Liver (tissue), 8 donors: ENCODE measurements at regions not wholly inside any gene's neighbourhood (a gene's known extent, or its start where the extent isn't known, plus 50 kb on each side); places are given as distances from the start of the nearest gene placed in this dataset.

Source experiments
- DNase-seq: peaks from one replicate; pipeline ENCODE4 v3.0.0-alpha.2; 2017; ENCODE audit warnings: low spot score
- H3K27ac ChIP-seq, 2 donors: one replicate each; pipeline ENCODE4 v1.7.0; 2013; ENCODE audit warnings: inconsistent platforms in 2 of 2, low read length in 2 of 2, control low read depth in 1 of 2, low read depth in 1 of 2, mild to moderate bottlenecking in 1 of 2
- H3K27me3 ChIP-seq, 4 donors: one replicate each; pipeline versions ENCODE4 v1.6.1 to v1.7.0; 2013; ENCODE audit warnings: low read length in 3 of 4, inconsistent platforms in 1 of 4, mild to moderate bottlenecking in 1 of 4, moderate library complexity in 1 of 4; ENCODE audit not compliant: control insufficient read depth in 4 of 4, insufficient read depth in 4 of 4
- H3K36me3 ChIP-seq, 4 donors: one replicate each; pipeline versions ENCODE4 v1.6.1 to v1.7.0; 2013; ENCODE audit warnings: low read length in 3 of 4, mild to moderate bottlenecking in 3 of 4, low read depth in 1 of 4, moderate library complexity in 1 of 4; ENCODE audit not compliant: control insufficient read depth in 4 of 4, insufficient read depth in 3 of 4
- H3K4me1 ChIP-seq, 4 donors: one replicate each; pipeline versions ENCODE4 v1.6.1 to v1.7.0; 2013; ENCODE audit warnings: low read length in 3 of 4, mild to moderate bottlenecking in 3 of 4, moderate library complexity in 1 of 4; ENCODE audit not compliant: control insufficient read depth in 4 of 4, insufficient read depth in 4 of 4
- H3K4me3 ChIP-seq, 3 donors: one replicate each; pipeline versions ENCODE4 v1.6.1 to v1.7.0; 2013; ENCODE audit warnings: low read length in 3 of 3, control low read depth in 1 of 3, low read depth in 1 of 3, mild to moderate bottlenecking in 1 of 3
- H3K9ac ChIP-seq, 2 donors: one replicate each; pipeline ENCODE4 v1.7.0; 2013; ENCODE audit warnings: low read length in 2 of 2, mild to moderate bottlenecking in 2 of 2, moderate library complexity in 2 of 2, control low read depth in 1 of 2, low read depth in 1 of 2
- H3K9me3 ChIP-seq, 4 donors: one replicate each; pipeline versions ENCODE4 v1.6.1 to v1.7.0; 2013; ENCODE audit warnings: low read length in 3 of 4; ENCODE audit not compliant: control insufficient read depth in 4 of 4
- ATF3 ChIP-seq: IDR thresholded peaks from 2 replicates; pipeline ENCODE4 v1.6.1; 2016; ENCODE audit warnings: antibody characterized with exemption
- CTCF ChIP-seq: fragments of 150-350 bp; IDR thresholded peaks from 2 replicates; pipeline ENCODE4 v1.5.1; 2017; ENCODE audit warnings: improper control_type of control experiment, low read depth, low read length; ENCODE audit not compliant: missing input control
- EGR1 ChIP-seq, 2 donors: IDR thresholded peaks; 2 replicates each; pipeline ENCODE4 v1.6.1; 2016 to 2018; ENCODE audit warnings: antibody characterized with exemption in 2 of 2, low read depth in 2 of 2
- FOXA1 ChIP-seq: IDR thresholded peaks from 2 replicates; pipeline ENCODE4 v1.6.1; 2016; ENCODE audit warnings: antibody characterized with exemption
- FOXA2 ChIP-seq: IDR thresholded peaks from 2 replicates; pipeline ENCODE4 v1.6.1; 2016; ENCODE audit warnings: antibody characterized with exemption
- GABPA ChIP-seq, 2 donors: IDR thresholded peaks in 1 of 2; conservative IDR thresholded peaks in 1 of 2; 2 replicates each; pipeline ENCODE4 v1.6.1; 2016; ENCODE audit warnings: antibody characterized with exemption in 2 of 2, mild to moderate bottlenecking in 1 of 2, moderate library complexity in 1 of 2
- HNF4A ChIP-seq, 2 donors: conservative IDR thresholded peaks; 2 replicates each; pipeline ENCODE4 v1.6.1; 2016; ENCODE audit warnings: antibody characterized with exemption in 2 of 2, mild to moderate bottlenecking in 2 of 2
- HNF4G ChIP-seq: IDR thresholded peaks from 2 replicates; pipeline ENCODE4 v1.6.1; 2016; ENCODE audit warnings: antibody characterized with exemption
- JUND ChIP-seq, 2 donors: IDR thresholded peaks; 2 replicates each; pipeline ENCODE4 v1.6.1; 2016; ENCODE audit warnings: antibody characterized with exemption in 2 of 2
- MAX ChIP-seq: IDR thresholded peaks from 2 replicates; pipeline ENCODE4 v1.6.1; 2016; ENCODE audit warnings: antibody characterized with exemption
- NR2F2 ChIP-seq: IDR thresholded peaks from 2 replicates; pipeline ENCODE4 v1.6.1; 2016; ENCODE audit warnings: antibody characterized with exemption
- RAD21 ChIP-seq, 2 donors: IDR thresholded peaks; 2 replicates each; pipeline ENCODE4 v1.6.1; 2016; ENCODE audit warnings: antibody characterized with exemption in 2 of 2, mild to moderate bottlenecking in 2 of 2
- REST ChIP-seq: IDR thresholded peaks from 2 replicates; pipeline ENCODE4 v1.6.1; 2016; ENCODE audit warnings: antibody characterized with exemption, mild to moderate bottlenecking
- RXRA ChIP-seq, 2 donors: IDR thresholded peaks; 2 replicates each; pipeline ENCODE4 v1.6.1; 2017 to 2018; ENCODE audit warnings: antibody characterized with exemption in 2 of 2, mild to moderate bottlenecking in 1 of 2
- SP1 ChIP-seq: IDR thresholded peaks from 2 replicates; pipeline ENCODE4 v1.6.1; 2018; ENCODE audit warnings: antibody characterized with exemption, mild to moderate bottlenecking
- TAF1 ChIP-seq: conservative IDR thresholded peaks from 2 replicates; pipeline ENCODE4 v1.6.1; 2016; ENCODE audit warnings: antibody characterized with exemption, mild to moderate bottlenecking
- YY1 ChIP-seq: IDR thresholded peaks from 2 replicates; pipeline ENCODE4 v1.6.1; 2016; ENCODE audit warnings: antibody characterized with exemption, mild to moderate bottlenecking
- ZBTB33 ChIP-seq: IDR thresholded peaks from 2 replicates; pipeline ENCODE4 v1.6.1; 2016; ENCODE audit warnings: antibody characterized with exemption
- WGBS: extraction: QIAGEN DNeasy Blood & Tissue Kit; methylation state at CpG from one replicate; pipeline ENCODE4 v1.1.7; 2013; 5-methylcytosine and 5-hydroxymethylcytosine counted together
- donor health status: healthy.
- donor health status: healthy.
- donor health status: healthy.
- donor health status: healthy.
- donor health status: healthy.

- Histone ChIP-seq H3K27ac (no peak overlapping the region), H3K27me3 (no peaks in the 10 kb centered on the region), H3K36me3 (no peaks in the 10 kb centered on the region), H3K4me1 (no peaks in the 10 kb centered on the region), H3K9me3 (no peaks in the 10 kb centered on the region), H3K4me3 (no peak overlapping the region), H3K9ac (no peak overlapping the region)
- TF ChIP-seq EGR1 (IDR thresholded peaks at IDR 0.05; ENCODE audit: low read depth in 2 of 2): no peak
- TF ChIP-seq REST: no peak
- no peak for TF ChIP-seq MAX
- TF ChIP-seq ATF3: no peak
- no peak for TF ChIP-seq FOXA1
- TF ChIP-seq TAF1: no peak
- no peak for TF ChIP-seq RXRA (IDR thresholded peaks at IDR 0.05)
- no peak for TF ChIP-seq YY1
- no peak for TF ChIP-seq HNF4A (conservative IDR thresholded peaks at IDR 0.05)
- TF ChIP-seq GABPA (IDR thresholded peaks at IDR 0.05 in 1 of 2, conservative IDR thresholded peaks at IDR 0.05 in 1 of 2): no peak
- TF ChIP-seq NR2F2: no peak
- no peak for TF ChIP-seq CTCF
- TF ChIP-seq SP1: no peak
- TF ChIP-seq FOXA2: no peak
- TF ChIP-seq ZBTB33: no peak
- TF ChIP-seq RAD21 (IDR thresholded peaks at IDR 0.05): no peak
- no peak for TF ChIP-seq JUND (IDR thresholded peaks at IDR 0.05)
- TF ChIP-seq HNF4G: no peak
- no peak for DNase-seq
- 93% methylated on average over 3 of the region's 3 CpGs for WGBS
These were observed 104.5 kb upstream of the SPACA1 start for GRCh38 chr6:87943191-87943590.
